Peyer's patch (tissue), 4 donors: ENCODE measurements at regions not wholly inside any gene's neighbourhood (a gene's known extent, or its start where the extent isn't known, plus 50 kb on each side); places are given as distances from the start of the nearest gene placed in this dataset.

Experiments used
- POLR2A ChIP-seq, 2 donors: fragments of 450-650 bp; IDR thresholded peaks; one replicate each; pipeline ENCODE4 v1.5.1; 2017; ENCODE audit warnings: antibody characterized with exemption in 2 of 2, mild to moderate bottlenecking in 2 of 2, moderate library complexity in 2 of 2
- TF ChIP-seq, protein P1 (sequence below), 6 experiments: fragments of 450-650 bp in 4 of 6; fragments of 200-600 bp in 2 of 6; sonication (generic) in 1 of 6; IDR thresholded peaks; one replicate each; pipeline ENCODE4 v1.5.1; 2017 to 2019; ENCODE audit warnings: antibody characterized with exemption in 6 of 6, mild to moderate bottlenecking in 3 of 6, moderate library complexity in 1 of 6

DNA sequence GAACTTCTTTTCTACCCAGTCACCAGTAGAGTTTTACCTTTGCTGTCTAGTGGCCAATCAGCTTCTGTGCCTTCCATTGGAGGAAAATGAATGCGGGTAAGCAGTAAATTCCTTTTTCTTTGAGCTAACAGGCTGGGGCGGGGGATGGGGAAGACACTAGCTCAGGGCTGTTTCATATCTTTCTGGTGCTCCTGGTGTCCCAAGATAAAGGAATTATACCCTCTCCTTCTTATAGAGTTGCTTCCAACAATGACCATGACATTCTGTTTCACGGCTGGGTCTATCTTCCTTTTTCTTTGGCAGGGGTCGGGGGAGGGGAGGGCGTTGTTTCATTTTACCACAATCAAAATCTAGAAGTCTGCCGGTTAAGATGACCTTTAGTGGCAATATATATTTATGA is 51.2 kb upstream of the RPS23 start:
- TF ChIP-seq POLR2A (IDR thresholded peaks at IDR 0.05) = no peak
- TF ChIP-seq, protein P1, sequence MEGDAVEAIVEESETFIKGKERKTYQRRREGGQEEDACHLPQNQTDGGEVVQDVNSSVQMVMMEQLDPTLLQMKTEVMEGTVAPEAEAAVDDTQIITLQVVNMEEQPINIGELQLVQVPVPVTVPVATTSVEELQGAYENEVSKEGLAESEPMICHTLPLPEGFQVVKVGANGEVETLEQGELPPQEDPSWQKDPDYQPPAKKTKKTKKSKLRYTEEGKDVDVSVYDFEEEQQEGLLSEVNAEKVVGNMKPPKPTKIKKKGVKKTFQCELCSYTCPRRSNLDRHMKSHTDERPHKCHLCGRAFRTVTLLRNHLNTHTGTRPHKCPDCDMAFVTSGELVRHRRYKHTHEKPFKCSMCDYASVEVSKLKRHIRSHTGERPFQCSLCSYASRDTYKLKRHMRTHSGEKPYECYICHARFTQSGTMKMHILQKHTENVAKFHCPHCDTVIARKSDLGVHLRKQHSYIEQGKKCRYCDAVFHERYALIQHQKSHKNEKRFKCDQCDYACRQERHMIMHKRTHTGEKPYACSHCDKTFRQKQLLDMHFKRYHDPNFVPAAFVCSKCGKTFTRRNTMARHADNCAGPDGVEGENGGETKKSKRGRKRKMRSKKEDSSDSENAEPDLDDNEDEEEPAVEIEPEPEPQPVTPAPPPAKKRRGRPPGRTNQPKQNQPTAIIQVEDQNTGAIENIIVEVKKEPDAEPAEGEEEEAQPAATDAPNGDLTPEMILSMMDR (IDR thresholded peaks at IDR 0.05) = no peak
